Uterus (tissue), 2 donors: ENCODE measurements at regions not wholly inside any gene's neighbourhood (a gene's known extent, or its start where the extent isn't known, plus 50 kb on each side); places are given as distances from the start of the nearest gene placed in this dataset.
"Not testable (repeated sequence)": the region's sequence is repeated elsewhere in the genome, so short reads cannot be mapped to it uniquely, and the experiment has no call there.

ENCODE experiments used
- POLR2A ChIP-seq, 2 donors: fragments of 450-650 bp; IDR thresholded peaks; one replicate each; pipeline ENCODE4 v1.6.1; 2016; ENCODE audit warnings: antibody characterized with exemption in 2 of 2, mild to moderate bottlenecking in 1 of 2, moderate library complexity in 1 of 2
- TF ChIP-seq, protein P1 (sequence below), 4 experiments: fragments of 200-600 bp in 2 of 4; fragments of 450-650 bp in 2 of 4; sonication (generic) in 2 of 4; IDR thresholded peaks; one replicate each; pipeline ENCODE4 v1.5.1; 2016 to 2019; ENCODE audit warnings: antibody characterized with exemption in 4 of 4, mild to moderate bottlenecking in 2 of 4, moderate library complexity in 1 of 4

DNA sequence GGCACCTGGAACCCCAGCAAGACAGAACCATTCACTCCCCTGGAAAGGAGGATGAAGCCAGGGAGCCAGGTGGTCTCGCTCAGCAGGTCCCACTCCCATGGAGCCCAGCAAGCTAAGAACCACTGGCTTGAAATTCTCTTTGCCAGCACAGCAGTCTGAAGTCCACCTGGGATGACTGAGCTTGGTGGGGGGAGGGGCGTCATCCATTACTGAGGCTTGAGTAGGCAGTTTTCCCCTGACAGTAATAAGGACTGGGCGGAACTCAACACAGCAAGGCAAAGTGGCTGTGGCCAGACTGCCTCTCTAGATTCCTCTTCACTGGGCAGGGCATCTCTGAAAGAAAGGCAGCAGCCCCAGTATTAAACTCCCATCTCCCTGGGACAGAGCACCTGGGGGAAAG lies 140.2 kb upstream of the ADGRB3 start:
- TF ChIP-seq, protein P1, sequence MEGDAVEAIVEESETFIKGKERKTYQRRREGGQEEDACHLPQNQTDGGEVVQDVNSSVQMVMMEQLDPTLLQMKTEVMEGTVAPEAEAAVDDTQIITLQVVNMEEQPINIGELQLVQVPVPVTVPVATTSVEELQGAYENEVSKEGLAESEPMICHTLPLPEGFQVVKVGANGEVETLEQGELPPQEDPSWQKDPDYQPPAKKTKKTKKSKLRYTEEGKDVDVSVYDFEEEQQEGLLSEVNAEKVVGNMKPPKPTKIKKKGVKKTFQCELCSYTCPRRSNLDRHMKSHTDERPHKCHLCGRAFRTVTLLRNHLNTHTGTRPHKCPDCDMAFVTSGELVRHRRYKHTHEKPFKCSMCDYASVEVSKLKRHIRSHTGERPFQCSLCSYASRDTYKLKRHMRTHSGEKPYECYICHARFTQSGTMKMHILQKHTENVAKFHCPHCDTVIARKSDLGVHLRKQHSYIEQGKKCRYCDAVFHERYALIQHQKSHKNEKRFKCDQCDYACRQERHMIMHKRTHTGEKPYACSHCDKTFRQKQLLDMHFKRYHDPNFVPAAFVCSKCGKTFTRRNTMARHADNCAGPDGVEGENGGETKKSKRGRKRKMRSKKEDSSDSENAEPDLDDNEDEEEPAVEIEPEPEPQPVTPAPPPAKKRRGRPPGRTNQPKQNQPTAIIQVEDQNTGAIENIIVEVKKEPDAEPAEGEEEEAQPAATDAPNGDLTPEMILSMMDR (IDR thresholded peaks at IDR 0.05), result not testable (repeated sequence)
- TF ChIP-seq POLR2A (IDR thresholded peaks at IDR 0.05), result not testable (repeated sequence)
